ENCODE measurements at regions not wholly inside any gene's neighbourhood (a gene's known extent, or its start where the extent isn't known, plus 50 kb on each side); places are given as distances from the start of the nearest gene placed in this dataset.
A peak's percentile ranks its signal among the peaks of the same experiment; 100 is the strongest.

DNA sequence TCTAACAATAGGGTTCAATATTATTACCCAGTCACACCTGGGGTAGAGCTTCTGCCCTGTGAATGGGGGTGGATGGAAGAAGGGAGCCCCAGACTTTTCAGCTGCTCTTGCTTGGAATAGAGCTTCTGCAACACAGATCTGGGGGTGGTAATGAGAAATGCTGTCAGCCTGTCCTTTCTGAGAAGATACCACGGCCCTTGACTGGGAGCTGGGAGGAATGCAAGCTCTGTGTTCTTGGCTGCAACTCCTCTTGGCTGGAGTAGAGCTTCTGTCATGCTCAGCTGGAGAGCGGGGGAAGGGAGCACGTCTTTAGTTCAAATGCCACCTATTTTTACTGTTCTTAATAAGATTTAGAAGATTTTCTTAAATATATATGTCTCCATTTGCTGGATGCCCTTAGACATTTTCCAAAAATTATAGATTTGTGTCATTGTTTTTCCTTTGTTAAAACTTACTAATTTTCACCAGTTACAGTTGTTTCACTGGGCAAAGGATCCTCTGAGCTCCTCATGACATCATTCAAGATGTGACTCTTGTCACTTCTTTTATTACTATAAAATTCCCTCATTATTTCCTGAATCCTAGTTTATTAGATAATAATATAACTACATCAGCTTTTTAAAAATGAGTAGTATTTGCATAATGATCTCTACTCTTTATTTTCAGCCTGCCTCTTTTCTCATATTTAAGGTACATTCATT is 180.0 kb upstream of the TGFBR2 start:
- H3K4me3 ChIP-seq, result no peak overlapping the region
- peaks cover 1% of the 10 kb centered on the region for H3K4me1 ChIP-seq (ENCODE audit: insufficient read depth)
- no peaks in the 10 kb centered on the region for H3K9me3 ChIP-seq
- H3K36me3 ChIP-seq, result no peaks in the 10 kb centered on the region
- TF ChIP-seq, protein P1, sequence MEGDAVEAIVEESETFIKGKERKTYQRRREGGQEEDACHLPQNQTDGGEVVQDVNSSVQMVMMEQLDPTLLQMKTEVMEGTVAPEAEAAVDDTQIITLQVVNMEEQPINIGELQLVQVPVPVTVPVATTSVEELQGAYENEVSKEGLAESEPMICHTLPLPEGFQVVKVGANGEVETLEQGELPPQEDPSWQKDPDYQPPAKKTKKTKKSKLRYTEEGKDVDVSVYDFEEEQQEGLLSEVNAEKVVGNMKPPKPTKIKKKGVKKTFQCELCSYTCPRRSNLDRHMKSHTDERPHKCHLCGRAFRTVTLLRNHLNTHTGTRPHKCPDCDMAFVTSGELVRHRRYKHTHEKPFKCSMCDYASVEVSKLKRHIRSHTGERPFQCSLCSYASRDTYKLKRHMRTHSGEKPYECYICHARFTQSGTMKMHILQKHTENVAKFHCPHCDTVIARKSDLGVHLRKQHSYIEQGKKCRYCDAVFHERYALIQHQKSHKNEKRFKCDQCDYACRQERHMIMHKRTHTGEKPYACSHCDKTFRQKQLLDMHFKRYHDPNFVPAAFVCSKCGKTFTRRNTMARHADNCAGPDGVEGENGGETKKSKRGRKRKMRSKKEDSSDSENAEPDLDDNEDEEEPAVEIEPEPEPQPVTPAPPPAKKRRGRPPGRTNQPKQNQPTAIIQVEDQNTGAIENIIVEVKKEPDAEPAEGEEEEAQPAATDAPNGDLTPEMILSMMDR (IDR thresholded peaks at IDR 0.05), result no peak
- TF ChIP-seq POLR2A (IDR thresholded peaks at IDR 0.05), result no peak
- TF ChIP-seq EP300 (IDR thresholded peaks at IDR 0.05), result no peak
- DNase-seq, result peak; percentile 19 to 68 (median 57)
- WGBS, 3 donors, result 1 to 3% (median 1%) methylated on average over 3 of the region's 3 CpGs
- no peaks in the 10 kb centered on the region for H3K27me3 ChIP-seq
- no peak overlapping the region for H3K27ac ChIP-seq
- intact Hi-C loops (cut with DNase I), result no loop called here

DNA sequence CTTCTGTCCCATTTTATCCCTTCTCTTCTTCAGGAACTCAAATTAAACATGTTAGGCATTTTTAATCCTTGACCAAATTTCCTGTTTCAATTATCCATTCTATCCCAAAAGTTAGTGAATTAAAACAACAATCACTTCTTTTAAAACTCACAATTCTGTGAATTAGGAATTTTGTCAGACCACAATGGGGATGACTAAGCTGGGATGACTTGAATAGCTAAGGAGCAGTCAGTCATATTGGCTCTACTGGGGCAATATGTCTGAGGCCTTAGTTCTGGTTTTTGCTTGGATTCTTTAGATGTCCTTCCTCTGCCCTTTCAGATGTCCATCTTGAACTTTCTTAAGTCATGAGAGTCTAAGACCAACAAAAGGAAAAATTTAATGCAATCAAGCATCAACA is 178.2 kb upstream of the TGFBR2 start:
- TF ChIP-seq, protein P1 (IDR thresholded peaks at IDR 0.05), result no peak
- TF ChIP-seq POLR2A (IDR thresholded peaks at IDR 0.05) (no peak), EP300 (IDR thresholded peaks at IDR 0.05) (no peak)
- intact Hi-C loops (cut with DNase I), result no loop called here
- H3K36me3 ChIP-seq, result no peaks in the 10 kb centered on the region
- DNase-seq, result no peak
- H3K27ac ChIP-seq, result no peak overlapping the region
- H3K4me1 ChIP-seq (ENCODE audit: insufficient read depth), result peaks cover 1% of the 10 kb centered on the region
- H3K9me3 ChIP-seq, result no peaks in the 10 kb centered on the region
- H3K27me3 ChIP-seq, result no peaks in the 10 kb centered on the region
- H3K4me3 ChIP-seq, result no peak overlapping the region

DNA sequence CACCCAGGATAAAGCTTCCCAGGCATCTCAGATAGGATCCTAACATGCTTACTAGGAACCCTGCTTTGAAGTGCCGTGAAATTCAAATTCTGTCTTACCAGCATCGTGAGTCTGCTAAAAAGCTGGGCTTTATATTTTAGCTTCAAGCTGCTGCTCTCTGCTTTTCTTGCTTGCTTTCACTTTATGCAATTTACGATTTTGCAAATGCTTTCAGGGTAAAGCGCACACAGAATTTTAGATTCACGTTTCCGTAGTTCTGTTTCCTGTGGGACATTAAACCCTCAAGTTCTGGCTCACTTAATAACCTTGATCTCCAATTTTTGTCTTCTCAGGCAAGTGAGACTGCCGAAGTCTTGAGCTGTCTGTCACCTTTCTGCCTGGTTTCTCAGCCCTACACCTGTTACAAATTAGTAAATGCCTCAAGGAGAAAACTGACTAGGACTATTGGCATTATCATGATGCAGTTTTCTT is 170.5 kb upstream of the TGFBR2 start:
- Histone ChIP-seq H3K4me1 (ENCODE audit: insufficient read depth) (no peaks in the 10 kb centered on the region), H3K9me3 (no peaks in the 10 kb centered on the region), H3K4me3 (peak overlapping the region; percentile 1), H3K27me3 (no peaks in the 10 kb centered on the region), H3K36me3 (no peaks in the 10 kb centered on the region), H3K27ac (no peak overlapping the region)
- DNase-seq, result no peak
- intact Hi-C loops (cut with DNase I), result no loop called here
- TF ChIP-seq EP300 (IDR thresholded peaks at IDR 0.05), result no peak
- TF ChIP-seq, protein P1 (IDR thresholded peaks at IDR 0.05), result no peak
- no peak for TF ChIP-seq POLR2A (IDR thresholded peaks at IDR 0.05)
- WGBS, 3 donors, result 69 to 84% (median 83%) methylated on average over 7 of the region's 7 CpGs

DNA sequence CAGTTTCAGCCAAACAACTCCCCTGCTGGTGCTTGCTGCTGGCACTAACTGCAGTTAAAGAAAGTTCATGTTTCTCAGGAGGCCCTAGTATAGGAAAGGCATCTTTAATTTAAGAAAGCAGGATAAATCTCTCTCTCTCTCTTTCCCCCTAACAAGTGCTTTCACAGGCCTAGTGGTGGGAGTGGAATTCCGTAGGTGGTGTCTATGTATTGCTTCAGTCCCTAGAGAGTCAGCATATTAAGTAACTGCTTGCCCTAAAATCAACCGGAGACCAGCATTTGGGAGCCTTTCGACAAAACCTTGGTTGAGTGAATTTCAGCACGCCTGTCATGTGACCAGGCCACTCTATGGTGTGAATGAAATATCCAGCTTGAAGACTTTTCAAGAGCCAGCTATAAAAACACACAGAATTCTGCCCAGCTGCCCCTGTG is 169.2 kb upstream of the TGFBR2 start:
- H3K36me3 ChIP-seq, result no peaks in the 10 kb centered on the region
- no peaks in the 10 kb centered on the region for H3K9me3 ChIP-seq
- H3K27ac ChIP-seq, result no peak overlapping the region
- TF ChIP-seq POLR2A (IDR thresholded peaks at IDR 0.05) (no peak), EP300 (IDR thresholded peaks at IDR 0.05) (no peak)
- TF ChIP-seq, protein P1 (IDR thresholded peaks at IDR 0.05), result no peak
- 46 to 77% (median 49%) methylated on average over 4 of the region's 4 CpGs for whole genome bisulfite sequencing, 3 donors
- no peaks in the 10 kb centered on the region for H3K4me1 ChIP-seq (ENCODE audit: insufficient read depth)
- no peaks in the 10 kb centered on the region for H3K27me3 ChIP-seq
- DNase-seq, result peak in 1 of 5 donors; percentile 27
- H3K4me3 ChIP-seq, result no peak overlapping the region
- intact Hi-C loops (cut with DNase I), result no loop called here
